NCI-H526 treated with DMSO at 0.1 percent for 48 hours (cell line): ENCODE measurements at regions not wholly inside any gene's neighbourhood (a gene's known extent, or its start where the extent isn't known, plus 50 kb on each side); places are given as distances from the start of the nearest gene placed in this dataset.

Experiments used
- DNase-seq: peaks from one replicate; lab custom pipeline; 2025; lab: John Stamatoyannopoulos, UW

DNA sequence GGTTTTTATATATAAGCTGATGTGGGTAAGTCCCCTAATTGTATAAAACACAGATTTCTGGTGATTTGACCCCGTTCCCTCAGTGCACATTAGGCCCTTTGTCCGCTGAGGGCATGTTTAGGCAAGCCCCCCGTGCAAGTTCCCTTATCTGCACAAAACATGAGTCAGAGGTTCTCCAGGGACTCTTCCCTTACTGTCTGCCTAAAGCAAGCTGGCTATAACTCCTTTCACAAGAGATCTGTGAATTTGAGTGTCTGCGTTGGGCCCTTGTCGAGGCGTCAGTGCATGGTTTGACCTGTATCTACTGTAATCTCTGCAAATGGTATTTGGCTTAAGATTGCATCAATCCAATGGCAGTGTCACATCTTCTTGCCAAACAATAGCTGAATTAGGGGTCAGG, 712.8 kb downstream of the CDH8 start:
- no peak for DNase-seq

DNA sequence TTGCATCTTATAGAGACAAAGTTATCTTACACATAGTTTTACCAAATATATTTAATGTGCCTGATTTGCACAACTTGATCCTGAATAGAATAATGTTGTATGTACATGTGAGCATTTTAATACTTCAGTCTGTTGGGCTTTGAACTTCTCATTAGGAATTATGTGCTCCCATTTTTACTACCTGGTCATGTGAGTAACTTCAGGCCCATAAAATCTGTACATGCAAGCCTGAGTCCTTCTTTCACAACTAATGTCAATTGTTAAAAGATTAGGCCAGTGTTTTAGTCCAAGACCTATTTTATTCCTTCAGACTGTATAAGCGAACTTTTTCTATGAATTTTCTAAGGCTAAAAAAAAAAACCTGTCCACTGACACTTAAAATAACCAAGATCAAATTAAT, 715.4 kb downstream of the CDH8 start:
- DNase-seq = no peak

DNA sequence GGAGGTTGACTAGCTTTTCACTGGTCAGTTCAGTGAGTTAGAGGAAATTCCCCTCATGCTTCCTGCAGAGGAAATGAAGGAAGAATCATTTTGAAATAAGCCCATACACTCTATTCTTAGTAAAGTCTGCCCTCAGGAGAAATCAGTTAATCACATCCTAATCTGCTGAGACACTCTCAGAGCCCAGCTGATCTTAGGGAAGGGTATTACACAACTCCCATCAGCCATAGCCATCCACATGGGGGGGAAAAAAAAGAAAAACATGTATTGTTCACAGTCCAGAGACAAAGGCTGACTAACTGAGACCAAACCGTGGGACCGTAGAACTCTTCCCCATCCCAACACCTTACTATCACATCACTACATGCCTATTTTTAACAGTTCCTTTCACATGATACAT, 722.3 kb downstream of the CDH8 start:
- no peak for DNase-seq

DNA sequence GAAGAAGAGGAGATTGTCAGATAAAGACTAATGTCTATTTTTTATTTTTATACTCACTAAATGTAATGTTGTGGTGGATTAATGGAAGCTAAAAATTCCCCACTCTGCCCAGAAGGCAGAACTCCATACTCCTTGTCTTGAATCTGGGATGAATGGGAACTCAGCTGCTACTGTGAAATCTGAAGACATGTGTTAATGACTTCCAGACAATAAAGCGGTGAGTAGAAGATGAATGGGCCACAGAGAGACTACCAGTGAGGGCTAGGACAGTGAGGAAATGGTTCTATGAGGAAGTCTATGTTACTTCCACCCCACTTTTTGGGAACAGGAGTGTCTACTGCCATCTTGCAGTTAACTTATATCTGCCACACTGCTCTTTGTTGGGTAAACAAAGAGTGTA, 726.9 kb downstream of the CDH8 start:
- no peak for DNase-seq

DNA sequence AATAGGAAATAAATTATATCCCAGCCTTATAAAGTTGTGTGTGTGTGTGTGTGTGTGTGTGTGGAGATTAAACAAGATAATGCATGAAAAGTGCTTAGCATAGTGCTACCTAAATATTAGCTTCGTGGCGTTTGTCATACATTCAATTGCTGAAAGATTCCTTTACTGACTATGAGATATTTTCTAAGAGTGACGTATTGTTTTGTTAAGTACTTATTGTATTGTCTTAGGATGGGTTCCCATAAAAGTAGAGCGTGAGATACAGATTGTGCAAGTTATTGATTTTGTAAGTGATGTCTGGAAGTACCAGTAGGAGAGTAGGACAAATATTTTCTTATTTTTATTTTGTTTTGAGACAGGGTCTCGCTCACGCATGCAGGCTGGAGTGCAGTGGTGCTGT, 730.0 kb downstream of the CDH8 start:
- DNase-seq = no peak

DNA sequence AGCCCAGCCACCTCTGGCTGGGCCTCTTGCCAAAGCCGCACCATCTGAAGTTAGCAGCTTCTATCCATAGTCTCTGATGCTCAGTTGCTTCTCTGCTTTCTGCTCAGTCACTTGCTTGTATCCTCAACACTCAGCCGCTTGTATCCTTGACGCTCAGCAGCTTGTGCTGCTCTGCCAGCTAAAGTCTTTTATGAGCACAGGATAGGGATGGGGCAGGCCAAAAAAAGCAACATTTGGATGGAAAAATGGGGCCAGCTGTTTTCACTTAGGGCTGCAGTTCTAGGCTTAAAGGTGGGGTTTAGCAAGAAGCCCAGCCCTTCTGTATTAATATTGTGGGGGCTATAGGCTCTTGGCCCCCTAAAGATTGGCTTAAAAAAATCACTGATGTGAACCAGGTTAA, 739.4 kb downstream of the CDH8 start:
- DNase-seq = no peak

DNA sequence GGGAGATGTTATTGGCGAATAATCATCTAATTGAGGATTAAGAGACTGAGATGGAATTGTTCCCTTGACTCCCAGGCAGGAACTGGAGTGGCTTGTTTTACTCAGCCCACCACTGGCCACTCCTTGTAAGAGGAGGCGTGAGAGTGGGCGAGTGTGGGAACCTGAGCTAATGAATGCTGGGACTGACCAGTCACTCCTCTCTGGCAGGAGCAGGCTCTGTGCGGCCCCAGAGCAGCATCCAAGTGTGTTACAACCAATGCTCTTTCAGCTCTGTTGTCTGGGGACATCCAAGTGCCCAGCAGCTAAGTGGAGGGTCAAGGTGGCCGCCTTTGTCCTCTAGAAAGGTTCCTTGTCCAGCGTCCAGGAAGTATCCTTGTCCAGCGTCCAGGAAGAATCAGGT, 739.9 kb downstream of the CDH8 start:
- DNase-seq = no peak

DNA sequence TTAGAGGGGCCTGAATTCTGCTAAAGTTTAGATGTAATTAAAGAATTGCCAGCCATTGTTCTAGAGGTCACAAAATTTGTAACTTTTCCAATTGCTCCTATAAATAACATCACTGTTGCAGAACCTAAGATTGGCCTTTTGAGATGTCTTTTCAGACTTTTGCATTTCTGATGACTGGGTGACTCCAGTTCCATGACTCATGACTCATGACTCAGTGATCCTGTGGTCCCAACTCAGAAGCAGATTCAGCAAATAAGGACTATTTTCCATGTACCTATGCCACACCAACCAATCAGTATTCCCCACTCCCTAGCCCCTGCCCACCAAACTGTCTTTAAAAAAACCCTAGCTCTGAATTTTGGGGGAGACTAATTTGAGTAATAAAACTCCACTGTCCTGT, 740.9 kb downstream of the CDH8 start:
- no peak for DNase-seq

DNA sequence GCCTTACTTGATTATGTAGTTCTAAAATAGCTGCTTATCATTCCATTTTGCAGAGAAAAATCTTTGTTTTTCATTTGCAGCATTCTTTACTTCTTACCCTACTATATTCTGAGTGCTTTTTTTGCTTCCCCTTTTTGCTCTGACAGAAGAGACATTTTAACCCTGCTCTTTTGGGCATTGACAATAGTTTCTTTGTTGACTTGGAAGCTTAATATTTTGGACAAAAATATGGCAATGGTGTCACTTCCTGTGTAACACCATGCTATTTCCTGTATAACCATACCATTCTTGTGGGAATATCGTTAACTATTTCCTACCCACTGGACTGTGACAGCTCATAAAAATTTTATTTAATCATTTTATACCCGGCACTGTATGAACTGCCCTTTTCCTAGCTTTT, 747.1 kb downstream of the CDH8 start:
- DNase-seq = no peak

DNA sequence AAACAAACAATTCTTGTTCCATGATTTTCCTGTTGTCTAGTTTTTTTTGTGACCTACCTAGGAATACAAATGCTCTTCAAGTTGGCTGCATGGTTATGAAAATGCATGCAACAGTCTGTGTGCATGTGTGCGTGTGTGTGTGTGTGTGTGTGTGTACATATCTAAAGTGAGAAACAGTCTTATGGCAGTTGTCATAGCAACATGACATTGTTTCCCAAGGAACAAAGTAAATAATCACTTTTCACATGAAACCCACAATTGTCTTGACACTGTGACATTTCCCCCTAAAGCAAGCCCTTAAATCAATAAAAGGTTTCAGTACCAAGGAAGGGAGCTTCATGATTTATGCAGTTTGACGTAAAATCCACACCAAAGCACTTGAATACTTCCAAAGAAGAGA, 758.4 kb downstream of the CDH8 start:
- no peak for DNase-seq

DNA sequence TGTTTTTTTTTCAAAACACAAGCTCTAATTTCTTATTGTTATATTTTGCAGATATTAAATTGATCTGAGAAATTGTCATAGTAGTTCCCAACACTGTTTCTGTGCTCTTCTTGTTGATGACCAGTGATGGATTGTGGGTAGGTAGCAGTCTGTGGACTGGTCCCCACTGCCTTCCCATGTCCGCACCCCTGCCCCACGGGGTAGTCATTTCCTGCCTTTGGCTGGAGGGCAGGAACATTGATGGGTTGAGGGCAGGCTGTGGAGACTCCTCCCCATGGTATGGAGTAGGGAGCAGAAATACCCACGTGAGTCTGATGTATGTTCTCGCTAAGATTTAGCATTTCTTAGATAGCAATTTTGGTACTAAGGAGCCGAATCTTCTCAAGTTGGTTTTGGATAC, 762.0 kb downstream of the CDH8 start:
- no peak for DNase-seq

DNA sequence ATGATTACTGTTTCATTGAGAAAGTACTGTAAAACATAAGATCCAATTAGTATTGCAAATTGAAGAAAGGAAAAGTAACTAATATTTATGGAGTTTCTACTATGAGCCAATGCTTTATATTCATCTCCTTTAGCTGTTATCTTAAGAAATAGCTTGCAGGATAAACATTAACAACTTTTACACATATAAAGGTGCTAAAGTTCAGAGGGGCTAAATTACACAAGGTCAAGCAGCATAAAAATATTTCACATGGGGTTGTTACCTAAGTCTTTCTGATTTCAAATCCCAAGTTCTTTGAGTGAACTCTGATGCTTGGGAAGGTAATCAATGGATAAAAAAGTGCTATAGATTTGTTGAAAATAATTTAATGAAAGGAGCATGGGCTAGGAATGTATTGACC, 765.5 kb downstream of the CDH8 start:
- DNase-seq = no peak

DNA sequence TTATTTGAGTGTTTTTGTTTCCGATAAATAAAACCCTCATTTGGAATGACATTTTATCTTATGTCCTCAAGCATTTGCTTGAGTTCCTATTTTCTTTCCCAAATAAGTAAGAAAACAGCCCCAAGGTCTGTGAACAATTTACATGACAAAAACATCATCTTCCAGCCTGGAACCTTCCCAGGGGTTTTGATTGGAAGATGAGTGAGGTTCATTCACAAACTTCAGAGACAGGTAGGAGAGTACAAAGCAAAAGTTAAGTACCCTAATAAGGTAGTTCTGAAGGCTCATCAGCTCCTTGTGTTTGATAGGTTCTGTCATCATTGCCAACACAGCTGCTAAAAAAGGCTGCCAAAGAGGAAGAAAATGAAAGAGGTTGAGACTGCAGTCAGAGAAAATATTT, 772.8 kb downstream of the CDH8 start:
- no peak for DNase-seq

DNA sequence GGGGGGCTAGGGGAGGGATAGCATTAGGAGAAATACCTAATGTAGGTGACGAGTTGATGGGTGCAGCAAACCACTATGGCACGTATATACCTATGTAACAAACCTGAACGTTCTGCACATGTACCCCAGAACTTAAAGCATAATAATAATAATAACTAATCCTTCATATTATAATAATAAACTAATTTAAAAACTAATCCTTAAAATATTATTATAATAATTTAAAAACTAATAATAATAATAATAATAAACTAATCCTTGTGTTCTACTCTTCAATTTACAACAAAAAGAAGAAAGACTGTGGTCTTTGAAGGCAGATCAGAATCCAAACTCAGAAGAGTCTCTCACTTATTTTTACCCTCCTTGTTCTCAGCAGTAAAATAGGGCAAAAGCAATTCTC, 774.9 kb downstream of the CDH8 start:
- no peak for DNase-seq

DNA sequence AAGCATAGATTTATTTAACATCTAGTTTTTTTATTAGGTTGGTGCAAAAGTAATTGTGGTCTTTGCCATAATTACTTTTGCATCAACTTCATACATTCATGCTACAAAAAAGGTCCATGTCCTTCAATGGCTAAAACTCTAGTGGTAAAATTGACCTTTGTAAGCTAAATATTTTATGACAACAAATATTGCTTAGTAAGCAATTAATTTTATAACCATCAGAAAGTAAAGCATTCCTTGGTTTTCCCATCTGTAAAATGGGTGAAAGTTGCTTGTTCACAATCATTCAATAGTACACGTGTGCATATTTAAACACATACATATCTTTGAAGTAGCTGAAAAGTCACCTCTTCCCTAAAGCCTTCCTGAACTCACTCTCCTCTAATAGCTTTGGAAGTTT, 789.6 kb downstream of the CDH8 start:
- no peak for DNase-seq

DNA sequence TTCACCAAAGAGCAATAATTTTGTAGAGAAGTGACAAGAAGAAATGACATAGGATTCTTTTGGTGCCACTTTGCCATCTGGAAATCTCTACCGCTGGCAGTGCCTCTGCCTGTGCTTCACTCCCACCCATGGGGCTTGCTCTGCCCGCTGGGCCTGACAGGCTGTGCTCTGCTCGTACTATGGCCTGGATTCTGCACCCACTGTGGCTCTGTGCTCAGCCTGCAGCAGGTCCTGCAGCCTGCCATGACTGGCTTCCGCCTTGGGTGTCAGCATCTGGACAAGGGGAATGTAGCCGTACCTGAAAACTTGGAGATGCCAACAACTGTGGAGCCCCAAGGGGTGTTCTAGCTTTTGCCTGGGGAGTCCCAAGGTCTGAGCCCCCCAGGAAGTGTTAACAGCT, 792.3 kb downstream of the CDH8 start:
- no peak for DNase-seq

DNA sequence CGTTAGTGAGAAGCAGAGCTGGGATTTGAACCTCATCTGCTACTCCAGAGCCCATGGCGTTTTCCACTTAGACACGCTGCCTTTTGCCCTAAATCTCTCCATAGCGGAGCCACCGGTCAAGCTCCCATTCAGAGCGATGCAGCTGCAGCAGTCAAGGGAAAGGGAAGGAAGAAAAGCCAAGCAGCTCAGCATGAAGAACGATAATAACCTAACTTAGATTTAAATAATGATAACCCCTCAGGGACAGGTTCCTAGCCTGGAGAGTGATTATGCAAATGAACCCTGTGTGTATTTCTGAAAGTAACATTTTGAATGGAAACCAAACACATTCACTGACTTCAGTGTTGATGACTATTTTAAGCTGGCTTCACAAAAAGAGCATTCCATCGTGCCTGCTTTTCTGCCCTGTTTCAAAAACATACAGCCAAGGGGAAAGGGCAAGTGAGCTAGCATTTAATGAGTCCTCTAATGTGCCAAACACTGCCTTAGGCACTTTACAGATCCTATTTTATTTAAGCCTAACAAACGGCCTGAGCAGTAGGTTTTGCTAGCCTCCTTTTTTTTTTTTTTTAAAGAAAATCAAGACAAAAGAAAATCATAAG, 798.3 kb downstream of the CDH8 start:
- peak; percentile 81 for DNase-seq

DNA sequence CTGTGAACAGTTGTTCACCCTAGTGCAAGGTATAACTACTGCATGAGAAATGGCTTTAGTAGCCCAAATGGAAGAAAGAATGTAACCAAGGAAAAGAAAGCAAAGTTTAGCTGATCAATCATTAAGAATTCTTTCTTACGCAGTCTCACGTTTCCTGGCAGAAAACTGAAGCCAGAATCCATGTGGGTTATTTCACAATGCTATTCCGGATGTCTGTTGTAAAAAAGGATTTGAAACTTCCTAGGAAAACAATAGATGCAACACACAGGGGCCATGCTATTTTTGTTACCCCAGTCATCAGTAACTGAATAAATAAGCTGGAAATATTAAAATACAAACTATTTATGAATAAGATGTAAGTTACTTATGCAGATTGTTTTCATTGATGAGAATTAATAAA, 802.5 kb downstream of the CDH8 start:
- DNase-seq = no peak

DNA sequence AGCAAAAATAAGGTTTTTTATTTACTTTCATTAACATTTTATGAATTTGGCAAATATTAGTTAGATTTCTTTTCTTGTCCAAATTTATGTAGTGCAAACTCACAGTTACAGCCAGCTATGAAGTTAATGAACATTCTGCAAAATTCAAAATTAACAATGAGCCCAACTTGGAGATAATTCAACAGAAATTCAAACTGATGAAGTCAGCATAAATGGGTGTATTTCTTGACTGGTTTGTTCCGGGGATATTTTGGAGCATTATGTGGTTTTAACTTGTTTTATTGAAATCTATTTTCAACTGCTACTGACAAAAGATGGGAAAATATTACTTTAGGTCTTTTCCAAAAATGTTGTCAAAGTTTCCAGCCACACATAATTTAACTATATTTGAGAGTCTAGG, 807.9 kb downstream of the CDH8 start:
- no peak for DNase-seq

DNA sequence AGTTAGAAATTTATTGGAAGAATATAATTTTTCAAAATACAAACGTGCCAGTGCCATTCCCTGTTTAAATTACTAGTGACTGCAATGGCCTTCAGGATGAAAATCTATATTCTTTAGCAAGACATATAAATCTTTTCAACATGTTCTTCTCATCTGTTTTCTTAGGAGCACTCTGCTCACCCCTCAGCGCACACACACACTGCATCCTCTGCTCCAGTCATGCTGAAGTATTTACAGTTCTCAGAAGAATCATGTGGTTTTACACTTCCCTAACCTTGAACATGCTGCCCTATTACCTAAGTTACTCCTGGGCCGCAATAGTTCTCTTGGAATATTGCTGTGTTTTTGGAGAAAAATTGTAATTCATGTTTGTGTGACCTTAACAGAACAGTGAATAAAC, 820.6 kb downstream of the CDH8 start:
- DNase-seq = no peak

DNA sequence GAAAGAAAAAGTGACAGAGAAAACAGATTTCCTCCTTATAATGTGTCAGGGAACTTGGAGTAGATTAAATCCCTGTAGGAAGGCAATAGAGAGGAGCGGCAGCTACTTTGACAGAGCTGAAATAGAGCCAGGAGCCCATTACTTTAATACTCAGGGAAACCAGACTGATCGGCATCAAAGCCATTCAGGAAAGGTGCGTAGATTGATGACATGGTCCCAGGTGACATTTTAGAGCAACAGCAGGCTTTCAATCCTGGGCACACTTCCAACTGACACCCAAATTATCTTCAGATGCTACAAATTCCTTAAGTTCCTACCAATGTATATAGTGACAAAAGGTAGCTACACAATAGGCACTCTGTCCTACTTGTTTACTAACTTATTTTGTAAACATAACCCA, 821.5 kb downstream of the CDH8 start:
- DNase-seq = no peak

DNA sequence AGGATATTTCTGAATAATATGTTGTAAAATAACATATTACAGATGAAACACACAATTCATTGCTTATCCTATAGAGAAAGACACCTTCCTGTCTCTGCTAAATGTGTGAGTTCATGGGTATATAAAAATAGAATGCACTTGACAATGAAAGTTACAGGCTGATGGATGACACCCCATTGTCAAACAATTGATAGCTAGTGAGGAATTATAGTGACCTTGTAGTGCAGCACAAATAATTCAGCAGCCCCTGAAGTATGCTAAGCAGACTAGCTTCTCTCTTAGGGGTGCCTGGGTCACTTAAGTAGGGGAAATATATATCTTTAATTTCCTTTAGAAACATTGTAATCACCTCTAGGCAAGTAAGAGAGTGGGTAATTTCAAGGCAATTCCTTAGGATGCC, 826.2 kb downstream of the CDH8 start:
- no peak for DNase-seq

DNA sequence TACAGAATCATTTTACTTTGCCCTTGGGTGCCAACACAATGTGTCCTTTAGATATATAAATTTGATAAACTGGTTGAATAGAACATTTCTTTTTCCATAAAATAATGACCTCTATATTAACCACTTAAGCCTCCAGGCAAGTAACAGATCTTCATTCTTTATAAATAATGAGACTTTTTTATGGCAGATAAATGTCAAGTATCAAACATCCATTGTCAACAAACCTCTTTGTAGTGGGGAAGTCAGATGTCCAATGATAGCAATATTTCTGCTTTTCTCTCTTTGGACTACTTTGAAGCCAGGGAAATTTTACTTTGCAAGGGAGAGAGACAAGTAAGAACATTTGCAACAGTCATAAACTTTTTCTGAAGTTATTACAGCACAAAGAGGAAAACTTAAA, 841.2 kb downstream of the CDH8 start:
- no peak for DNase-seq

DNA sequence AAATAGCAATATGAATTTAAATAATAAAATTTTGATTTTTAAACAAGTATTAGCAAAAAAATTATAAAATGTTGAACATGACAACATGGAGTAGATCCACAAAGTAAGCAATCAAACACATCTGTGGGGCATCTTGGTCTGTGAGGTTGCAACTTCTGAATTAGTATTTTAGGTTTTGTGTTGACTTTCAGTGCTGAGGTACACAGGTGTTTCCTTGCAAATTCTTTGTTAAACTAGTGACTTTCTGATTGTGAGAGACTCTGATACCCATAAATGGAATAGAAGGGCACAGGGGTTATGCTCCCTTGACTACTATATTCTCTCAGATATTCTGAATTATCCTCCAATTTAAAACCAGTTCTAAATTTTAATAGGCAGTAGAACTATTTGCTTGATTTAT, 841.7 kb downstream of the CDH8 start:
- no peak for DNase-seq

DNA sequence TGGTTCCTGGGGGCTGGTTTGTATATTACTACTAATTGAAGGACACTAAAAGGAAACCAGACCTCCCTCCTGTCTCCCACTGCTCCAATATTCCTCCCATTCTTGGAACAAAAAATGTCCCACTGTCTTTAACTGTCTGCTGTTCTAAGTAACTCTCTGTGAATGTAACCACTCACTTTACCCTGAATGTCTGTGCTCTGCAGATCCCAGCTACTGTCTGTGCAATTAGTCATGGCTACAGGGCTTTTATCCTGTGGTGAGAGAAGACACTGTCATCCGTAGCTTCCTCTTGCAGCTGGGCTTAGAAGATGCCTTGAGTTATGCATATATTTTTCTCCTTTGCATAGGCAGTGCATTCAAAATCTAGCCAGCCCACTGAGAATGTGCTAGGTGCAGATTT, 853.8 kb downstream of the CDH8 start:
- no peak for DNase-seq
